Cardiac fibroblast (primary cell): ENCODE measurements at regions not wholly inside any gene's neighbourhood (a gene's known extent, or its start where the extent isn't known, plus 50 kb on each side); places are given as distances from the start of the nearest gene placed in this dataset.

Experiments used
- DNase-seq, 2 donors: peaks; one replicate each; pipeline versions ENCODE4 v3.0.0 to v3.0.0-alpha.2; 2010; ENCODE audit warnings: low read depth in 2 of 2
- H3K4me3 ChIP-seq, 2 donors: replicated peaks in 1 of 2; 1 replicate in 1 of 2; 2 replicates in 1 of 2; pipeline ENCODE4 v1.5.1; 2011; ENCODE audit warnings: low read depth in 2 of 2, low read length in 2 of 2, mild to moderate bottlenecking in 2 of 2, moderate library complexity in 1 of 2
- CTCF ChIP-seq: IDR thresholded peaks from one replicate; pipeline ENCODE4 v1.5.1; 2011; ENCODE audit warnings: low read depth, mild to moderate bottlenecking, low read length, inconsistent platforms

GRCh38 chr10:33674986-33675599 is 340.6 kb upstream of the NRP1 start:
- DNase-seq = peak; percentile 32 to 71
- H3K4me3 ChIP-seq = peak overlapping the region in 1 of 2 donors; percentile 5
- TF ChIP-seq CTCF = no peak

- TF ChIP-seq CTCF = no peak
- DNase-seq = no peak
- no peak overlapping the region for H3K4me3 ChIP-seq
Observed at GRCh38 chr10:33674491-33674890, 340.0 kb upstream of the NRP1 start.

- no peak for TF ChIP-seq CTCF
- no peak for DNase-seq
- H3K4me3 ChIP-seq = no peak overlapping the region
Observed at GRCh38 chr10:33673839-33674415, 339.5 kb upstream of the NRP1 start.

- TF ChIP-seq CTCF = no peak
- DNase-seq = no peak
- H3K4me3 ChIP-seq = no peak overlapping the region
Observed at GRCh38 chr10:33669904-33670303, 335.4 kb upstream of the NRP1 start.

- TF ChIP-seq CTCF = no peak
- no peak for DNase-seq
- no peak overlapping the region for H3K4me3 ChIP-seq
Observed at GRCh38 chr10:33666686-33667480, 332.4 kb upstream of the NRP1 start.

GRCh38 chr10:33665501-33665900 is 331.0 kb upstream of the NRP1 start:
- H3K4me3 ChIP-seq = no peak overlapping the region
- TF ChIP-seq CTCF = no peak
- DNase-seq = peak; percentile 58 to 83
